HG02938 (cell line): ENCODE measurements at regions not wholly inside any gene's neighbourhood (a gene's known extent, or its start where the extent isn't known, plus 50 kb on each side); places are given as distances from the start of the nearest gene placed in this dataset.
"Not testable (repeated sequence)": the region's sequence is repeated elsewhere in the genome, so short reads cannot be mapped to it uniquely, and the experiment has no call there.

Source experiments
- ATAC-seq: cut with Tn5 transposase; IDR thresholded peaks from one replicate; pipeline ENCODE4 v1.9.1; 2021; ENCODE audit warnings: mild to moderate bottlenecking, moderate library complexity; ENCODE audit not compliant: unreplicated experiment

- no peak for ATAC-seq
Observed at GRCh38 chr12:76653342-76653741, 93.8 kb upstream of the OSBPL8 start.

GRCh38 chr12:76664731-76665130 lies 99.2 kb upstream of the ZDHHC17 start:
- no peak for ATAC-seq

- no peak for ATAC-seq
Observed at GRCh38 chr12:76666290-76666835, 97.6 kb upstream of the ZDHHC17 start.

GRCh38 chr12:76669981-76670380 lies 93.9 kb upstream of the ZDHHC17 start:
- ATAC-seq = no peak

GRCh38 chr12:76670776-76671175 lies 93.1 kb upstream of the ZDHHC17 start:
- ATAC-seq = no peak

- no peak for ATAC-seq
Observed at GRCh38 chr12:76674669-76675315, 89.1 kb upstream of the ZDHHC17 start.

GRCh38 chr12:76676261-76676660 lies 87.7 kb upstream of the ZDHHC17 start:
- ATAC-seq = not testable (repeated sequence)

GRCh38 chr12:76678992-76679391 lies 84.9 kb upstream of the ZDHHC17 start:
- no peak for ATAC-seq

GRCh38 chr12:76679778-76680177 lies 84.1 kb upstream of the ZDHHC17 start:
- no peak for ATAC-seq

- ATAC-seq = no peak
Observed at GRCh38 chr12:76680940-76681339, 83.0 kb upstream of the ZDHHC17 start.

- no peak for ATAC-seq
Observed at GRCh38 chr12:76685246-76685678, 78.7 kb upstream of the ZDHHC17 start.

GRCh38 chr12:76687981-76688380 lies 75.9 kb upstream of the ZDHHC17 start:
- no peak for ATAC-seq

- no peak for ATAC-seq
Observed at GRCh38 chr12:76688631-76689030, 75.3 kb upstream of the ZDHHC17 start.

GRCh38 chr12:76690921-76691700 lies 72.8 kb upstream of the ZDHHC17 start:
- ATAC-seq = no peak

- no peak for ATAC-seq
Observed at GRCh38 chr12:76692846-76693245, 71.1 kb upstream of the ZDHHC17 start.

GRCh38 chr12:76694369-76694768 lies 69.5 kb upstream of the ZDHHC17 start:
- no peak for ATAC-seq

GRCh38 chr12:76696186-76696585 lies 67.7 kb upstream of the ZDHHC17 start:
- ATAC-seq = no peak

- ATAC-seq = no peak
Observed at GRCh38 chr12:76697849-76698248, 66.1 kb upstream of the ZDHHC17 start.

- ATAC-seq = no peak
Observed at GRCh38 chr12:76698316-76698715, 65.6 kb upstream of the ZDHHC17 start.

GRCh38 chr12:76698966-76699365 lies 64.9 kb upstream of the ZDHHC17 start:
- no peak for ATAC-seq

GRCh38 chr12:76701690-76702089 lies 62.2 kb upstream of the ZDHHC17 start:
- ATAC-seq = no peak

GRCh38 chr12:76702946-76703345 lies 61.0 kb upstream of the ZDHHC17 start:
- no peak for ATAC-seq
